OCI-LY7 (cell line): ENCODE measurements at regions not wholly inside any gene's neighbourhood (a gene's known extent, or its start where the extent isn't known, plus 50 kb on each side); places are given as distances from the start of the nearest gene placed in this dataset.

ENCODE experiments used
- EZH2phosphoT487 ChIP-seq: fragments of 200-600 bp; sonication (generic); IDR thresholded peaks from 2 replicates; pipeline ENCODE4 v1.6.1; 2018; ENCODE audit warnings: low read depth, borderline replicate concordance, mild to moderate bottlenecking, mixed run types, antibody characterized with exemption, low read length, moderate library complexity, mixed read lengths
- TF ChIP-seq, protein P1 (sequence below): fragments of 200-600 bp; sonication (generic); conservative IDR thresholded peaks from 2 replicates; pipeline ENCODE4 v1.5.1; 2014; ENCODE audit warnings: mild to moderate bottlenecking, antibody characterized with exemption, low read length, moderate library complexity, mixed read lengths

DNA sequence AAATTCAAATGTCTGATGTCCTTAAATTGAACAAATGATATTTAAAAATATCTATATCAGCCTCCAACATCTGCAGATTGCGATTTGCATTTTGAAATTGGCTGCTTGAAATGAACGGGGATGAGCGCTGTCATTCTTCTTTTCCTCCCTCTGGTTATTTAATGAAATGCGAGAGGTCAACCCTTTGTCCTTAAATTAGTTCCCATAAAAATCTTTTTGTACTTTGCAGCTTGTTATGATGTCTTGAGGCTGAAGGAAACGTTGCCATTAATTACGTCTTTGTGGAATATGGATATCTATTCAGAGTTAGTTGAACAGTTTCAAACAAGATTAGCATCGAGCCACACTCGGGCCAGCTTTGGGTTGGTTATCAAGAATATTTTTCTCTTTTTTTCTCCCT is 140.0 kb downstream of the LINC00237 start:
- TF ChIP-seq, protein P1, sequence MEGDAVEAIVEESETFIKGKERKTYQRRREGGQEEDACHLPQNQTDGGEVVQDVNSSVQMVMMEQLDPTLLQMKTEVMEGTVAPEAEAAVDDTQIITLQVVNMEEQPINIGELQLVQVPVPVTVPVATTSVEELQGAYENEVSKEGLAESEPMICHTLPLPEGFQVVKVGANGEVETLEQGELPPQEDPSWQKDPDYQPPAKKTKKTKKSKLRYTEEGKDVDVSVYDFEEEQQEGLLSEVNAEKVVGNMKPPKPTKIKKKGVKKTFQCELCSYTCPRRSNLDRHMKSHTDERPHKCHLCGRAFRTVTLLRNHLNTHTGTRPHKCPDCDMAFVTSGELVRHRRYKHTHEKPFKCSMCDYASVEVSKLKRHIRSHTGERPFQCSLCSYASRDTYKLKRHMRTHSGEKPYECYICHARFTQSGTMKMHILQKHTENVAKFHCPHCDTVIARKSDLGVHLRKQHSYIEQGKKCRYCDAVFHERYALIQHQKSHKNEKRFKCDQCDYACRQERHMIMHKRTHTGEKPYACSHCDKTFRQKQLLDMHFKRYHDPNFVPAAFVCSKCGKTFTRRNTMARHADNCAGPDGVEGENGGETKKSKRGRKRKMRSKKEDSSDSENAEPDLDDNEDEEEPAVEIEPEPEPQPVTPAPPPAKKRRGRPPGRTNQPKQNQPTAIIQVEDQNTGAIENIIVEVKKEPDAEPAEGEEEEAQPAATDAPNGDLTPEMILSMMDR = no peak
- no peak for TF ChIP-seq EZH2phosphoT487
